NCI-H2029 (cell line): ENCODE measurements at regions not wholly inside any gene's neighbourhood (a gene's known extent, or its start where the extent isn't known, plus 50 kb on each side); places are given as distances from the start of the nearest gene placed in this dataset.
"Not testable (repeated sequence)": the region's sequence is repeated elsewhere in the genome, so short reads cannot be mapped to it uniquely, and the experiment has no call there.

Experiments used
- DNase-seq: peaks from one replicate; lab custom pipeline; 2025; lab: John Stamatoyannopoulos, UW

DNA sequence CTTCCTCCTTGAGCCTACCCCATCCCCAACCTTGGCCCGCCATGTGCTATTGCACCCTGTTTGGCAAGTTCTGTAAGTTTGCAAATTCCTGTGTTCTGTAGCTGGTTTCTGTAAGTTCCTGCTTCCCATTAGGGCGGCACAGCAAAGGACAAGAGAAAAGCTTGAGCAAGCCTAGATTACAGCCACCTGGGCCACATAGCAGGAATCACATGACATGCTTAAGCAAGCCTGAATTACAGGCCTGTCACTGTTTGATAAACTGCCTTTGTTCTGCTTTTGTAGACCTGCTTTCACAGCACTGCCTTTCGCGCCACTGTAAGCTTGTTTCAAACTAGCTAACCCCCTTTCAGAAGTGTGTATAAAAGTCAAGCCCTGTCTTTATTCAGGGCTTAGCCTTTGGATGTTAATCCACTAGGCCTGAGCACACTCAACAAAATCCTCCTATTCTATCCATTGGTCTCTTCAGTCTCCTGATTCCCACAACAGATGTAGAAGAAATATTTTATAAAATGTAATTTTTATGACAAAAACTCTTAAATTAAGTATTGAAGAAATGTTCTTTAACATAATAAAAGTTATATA is 906.8 kb upstream of the NDST4 start:
- DNase-seq, result no peak

- DNase-seq, result no peak
These were observed 905.4 kb upstream of the NDST4 start for GRCh38 chr4:116018831-116019230.

DNA sequence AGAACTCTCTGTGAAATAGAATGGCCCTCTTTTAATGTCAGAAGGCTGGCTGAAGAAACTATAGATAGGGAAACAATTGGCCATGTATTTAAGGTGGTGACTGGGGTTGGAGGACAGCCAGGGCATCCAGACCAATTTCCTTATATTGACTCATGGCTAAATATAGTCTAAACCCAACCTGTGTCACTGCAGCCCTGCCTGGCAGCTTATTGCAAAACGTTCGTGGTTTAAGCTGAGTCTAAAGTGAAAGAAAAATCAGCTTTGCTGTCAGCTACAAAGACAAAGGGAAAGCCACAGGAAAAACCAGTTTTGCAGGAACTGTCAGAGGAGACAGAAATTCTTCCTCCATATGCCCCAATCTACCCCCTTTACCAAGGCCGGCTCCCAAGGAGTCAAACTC is 902.8 kb upstream of the NDST4 start:
- DNase-seq, result peak; percentile 5

DNA sequence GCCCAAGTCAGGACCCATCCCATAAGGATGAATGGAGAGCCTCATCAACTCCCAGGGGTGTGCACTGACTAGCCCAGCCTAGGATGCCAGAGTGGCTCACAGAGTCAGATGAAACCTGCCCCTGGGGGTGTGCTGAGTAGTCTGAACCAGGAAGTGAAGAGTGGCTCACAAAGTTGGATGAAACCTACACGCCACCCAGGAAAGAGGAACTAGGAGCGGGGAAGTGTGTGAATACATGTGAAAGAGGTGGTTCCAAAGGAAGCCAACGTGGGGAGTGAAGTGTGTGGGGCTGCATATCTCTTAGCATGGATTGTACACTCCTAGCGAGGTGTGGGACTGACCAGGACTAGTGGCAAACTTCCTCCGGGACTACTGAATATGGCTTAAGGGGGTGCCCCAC is 902.1 kb upstream of the NDST4 start:
- no peak for DNase-seq

DNA sequence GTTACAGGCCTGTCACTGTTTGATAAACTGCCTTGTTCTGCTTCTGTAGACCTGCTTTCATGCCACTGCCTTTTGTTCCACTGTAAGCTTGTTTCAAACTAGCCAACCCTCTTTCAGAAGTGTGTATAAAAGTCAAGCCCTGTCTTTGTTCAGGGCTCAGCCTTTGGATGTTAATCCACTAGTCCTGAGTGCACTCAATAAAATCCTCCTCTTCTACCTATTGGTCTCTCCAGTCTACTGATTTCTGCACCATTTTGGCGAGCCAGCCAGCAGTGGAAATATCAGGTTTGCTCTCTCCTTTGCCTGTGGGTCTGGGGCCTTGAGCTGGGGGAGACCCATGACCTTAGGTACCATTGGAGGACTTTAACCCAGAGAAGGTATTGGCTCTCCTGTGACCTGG is 901.6 kb upstream of the NDST4 start:
- DNase-seq, result no peak

DNA sequence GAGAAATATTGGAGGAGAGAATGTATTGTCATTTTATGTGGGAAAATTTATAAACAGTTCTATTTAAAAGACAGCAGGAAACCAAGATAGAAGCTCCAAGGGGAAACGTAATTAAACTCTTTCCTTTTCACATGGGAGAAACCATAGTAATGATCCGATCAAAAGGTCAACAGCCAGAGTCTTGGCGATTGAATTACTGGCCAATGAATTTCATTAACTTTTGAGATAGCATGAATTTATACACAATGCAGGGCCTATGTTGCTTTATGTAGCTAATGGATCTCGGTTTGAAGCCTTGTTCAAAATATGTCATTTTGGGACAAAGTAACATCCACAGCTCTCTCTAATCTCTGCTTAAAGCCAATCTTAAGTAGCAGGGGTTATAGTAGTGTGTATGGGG is 897.5 kb upstream of the NDST4 start:
- no peak for DNase-seq

DNA sequence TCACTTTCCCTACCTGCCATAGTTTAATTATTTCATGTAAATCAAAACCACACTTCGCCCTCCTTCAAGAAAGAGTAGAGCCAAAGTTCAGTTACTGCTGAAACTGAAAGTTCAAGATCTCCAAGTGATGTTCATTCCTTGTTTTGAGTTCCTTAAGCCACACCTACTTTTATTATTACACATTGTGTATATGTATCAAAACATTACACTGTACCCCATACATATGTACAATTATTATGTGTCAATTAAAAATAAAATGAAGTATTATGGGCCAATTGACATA is 892.3 kb upstream of the NDST4 start:
- no peak for DNase-seq

DNA sequence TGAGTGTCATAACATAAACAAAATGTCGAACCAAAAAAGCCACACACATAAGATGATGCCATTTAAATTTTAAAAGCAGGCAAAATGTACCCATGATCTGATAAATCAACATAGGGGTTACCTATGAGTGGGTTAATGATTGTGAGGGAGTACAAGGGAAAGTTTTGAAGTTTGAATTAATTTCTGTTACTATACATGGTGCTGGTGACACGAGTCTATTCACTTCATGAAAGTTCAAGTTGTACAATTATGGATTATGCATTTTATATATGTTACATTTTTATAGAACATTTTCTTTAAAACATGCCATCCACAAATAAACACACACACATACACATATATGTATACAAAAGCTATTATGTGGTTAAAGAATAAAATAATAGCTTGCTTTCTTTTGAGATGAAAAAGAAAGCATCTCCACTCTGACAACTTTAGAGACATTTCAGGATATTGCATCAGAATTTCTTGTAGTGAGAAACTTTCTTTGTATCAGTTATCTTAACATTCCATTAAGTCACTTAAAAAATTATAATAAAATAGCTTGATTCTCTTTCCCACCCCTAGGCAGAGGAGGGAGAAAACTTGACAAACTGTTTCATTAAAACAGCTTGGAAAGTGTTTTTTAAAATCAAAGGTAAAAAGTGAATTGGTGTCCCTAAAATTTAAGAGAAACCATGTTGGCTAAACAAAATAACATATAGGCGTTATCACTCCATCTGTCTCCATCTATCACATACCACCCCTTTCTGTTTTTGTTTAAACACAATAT is 891.8 kb upstream of the NDST4 start:
- DNase-seq, result no peak

- DNase-seq, result no peak
These were observed 887.9 kb upstream of the NDST4 start for GRCh38 chr4:116001291-116001690.

DNA sequence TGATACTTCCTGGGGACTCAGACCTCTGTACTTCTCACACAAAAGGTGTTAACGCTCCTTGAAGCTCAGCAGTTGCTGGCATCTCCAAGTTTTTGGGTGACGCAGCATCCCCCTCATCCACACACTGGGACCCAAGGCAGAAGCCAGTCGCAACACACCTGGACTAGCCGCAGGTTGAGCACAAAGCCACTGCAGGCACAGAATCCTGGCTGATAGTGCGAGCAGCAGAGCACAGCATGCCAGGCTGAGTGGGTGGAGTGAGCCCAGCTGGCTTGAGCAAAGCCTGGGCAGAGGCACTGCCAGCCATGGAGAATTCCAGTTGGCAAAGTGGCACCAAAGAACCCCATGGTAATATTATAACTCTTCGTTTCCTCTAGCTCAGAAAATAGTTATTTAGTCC is 873.2 kb upstream of the NDST4 start:
- DNase-seq, result no peak

GRCh38 chr4:115975421-115976001 is 862.1 kb upstream of the NDST4 start:
- DNase-seq, result not testable (repeated sequence)

- DNase-seq, result no peak
These were observed 860.3 kb upstream of the NDST4 start for GRCh38 chr4:115973768-115974167.

GRCh38 chr4:115972967-115973366 is 859.5 kb upstream of the NDST4 start:
- no peak for DNase-seq

GRCh38 chr4:115970859-115971258 is 857.4 kb upstream of the NDST4 start:
- no peak for DNase-seq

DNA sequence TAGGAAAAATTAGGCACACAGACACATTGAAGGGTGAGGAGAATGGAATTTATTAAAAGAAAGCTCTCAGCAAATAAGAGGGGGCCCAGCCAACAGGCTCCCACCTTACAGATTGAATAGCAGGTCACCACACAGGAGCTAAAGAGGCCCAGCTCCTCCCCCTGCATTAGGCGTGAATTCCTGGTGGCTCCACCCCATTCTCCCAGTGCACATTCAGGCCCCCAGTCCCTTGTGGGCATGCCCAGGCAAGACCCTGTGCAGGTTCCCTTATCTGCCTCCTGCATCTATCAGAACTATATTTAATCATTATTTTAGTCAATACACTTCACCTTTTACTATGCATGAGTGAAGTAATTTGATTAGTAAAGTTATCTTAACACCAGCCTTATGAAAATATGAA is 856.3 kb upstream of the NDST4 start:
- no peak for DNase-seq

GRCh38 chr4:115965588-115965987 is 852.2 kb upstream of the NDST4 start:
- no peak for DNase-seq

- DNase-seq, result not testable (repeated sequence)
These were observed 842.8 kb upstream of the NDST4 start for GRCh38 chr4:115956054-115956796.

GRCh38 chr4:115950806-115951205 is 837.4 kb upstream of the NDST4 start:
- no peak for DNase-seq

GRCh38 chr4:115949974-115950743 is 836.7 kb upstream of the NDST4 start:
- DNase-seq, result not testable (repeated sequence)

GRCh38 chr4:115945026-115945425 is 831.6 kb upstream of the NDST4 start:
- no peak for DNase-seq

DNA sequence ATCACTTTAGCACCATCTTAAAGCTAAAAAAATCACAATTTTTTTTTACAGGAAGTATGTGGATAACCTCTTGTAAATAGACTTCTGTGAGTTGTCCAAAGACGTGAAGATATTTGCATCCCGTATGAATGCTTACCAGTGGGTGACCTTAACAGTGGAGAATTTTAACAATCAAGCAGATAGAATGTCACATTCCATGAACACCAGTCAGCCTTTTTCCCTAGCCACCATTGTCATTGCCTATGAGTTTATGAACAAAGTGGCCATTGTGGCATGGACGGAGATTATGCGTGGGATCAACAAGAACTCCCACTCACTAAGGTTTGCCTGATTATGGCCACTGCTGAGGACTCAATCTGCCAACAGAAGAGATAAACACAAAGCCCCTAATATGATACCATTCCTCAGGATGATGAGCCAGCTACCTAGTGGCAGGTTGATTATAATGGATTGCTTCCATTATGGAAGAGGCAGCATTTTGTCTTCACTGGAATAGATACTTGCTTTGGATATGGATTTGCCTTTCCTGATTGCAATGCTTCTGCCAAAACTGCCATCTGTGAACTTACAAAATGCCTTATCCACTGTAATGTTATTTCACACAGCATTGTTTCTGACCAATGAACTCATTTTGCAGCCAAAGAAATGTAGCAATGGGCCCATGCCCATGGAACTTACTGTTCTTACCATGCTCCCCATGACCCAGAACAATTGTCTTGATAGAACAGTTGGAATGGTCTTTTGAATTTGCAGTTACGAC is 830.9 kb upstream of the NDST4 start:
- DNase-seq, result no peak
